ENCODE measurements at regions not wholly inside any gene's neighbourhood (a gene's known extent, or its start where the extent isn't known, plus 50 kb on each side); places are given as distances from the start of the nearest gene placed in this dataset.

GRCh38 chr13:69226427-69226826 is 881.2 kb upstream of the ATXN8OS start:
- no peak for TF ChIP-seq CTCF (IDR thresholded peaks at IDR 0.05; ENCODE audit: low read depth, low read length, missing input control)
- no peak for TF ChIP-seq TAF1 (conservative IDR thresholded peaks at IDR 0.05)
- no peak for TF ChIP-seq ATF3 (IDR thresholded peaks at IDR 0.05)
- no peak for TF ChIP-seq RAD21 (IDR thresholded peaks at IDR 0.05)
- TF ChIP-seq GABPA (IDR thresholded peaks at IDR 0.05 in 1 of 2, conservative IDR thresholded peaks at IDR 0.05 in 1 of 2): no peak
- TF ChIP-seq RXRA (IDR thresholded peaks at IDR 0.05): no peak
- TF ChIP-seq MAX (IDR thresholded peaks at IDR 0.05): no peak
- TF ChIP-seq JUND (IDR thresholded peaks at IDR 0.05): no peak
